Endothelial cell of umbilical vein (primary cell): ENCODE measurements at regions not wholly inside any gene's neighbourhood (a gene's known extent, or its start where the extent isn't known, plus 50 kb on each side); places are given as distances from the start of the nearest gene placed in this dataset.

Source experiments
- FOS ChIP-seq: IDR thresholded peaks from 2 replicates; pipeline ENCODE4 v1.6.1; 2011; ENCODE audit warnings: mild to moderate bottlenecking, low read length, moderate library complexity, borderline replicate concordance; ENCODE audit not compliant: insufficient read depth
- GATA2 ChIP-seq: IDR thresholded peaks from 2 replicates; pipeline ENCODE4 v1.7.0; 2011; ENCODE audit warnings: low read depth, mild to moderate bottlenecking, moderate library complexity, mixed read lengths, low read length; ENCODE audit not compliant: insufficient read length, insufficient read depth
- JUN ChIP-seq: IDR thresholded peaks from 2 replicates; pipeline ENCODE4 v1.6.1; 2011; ENCODE audit warnings: borderline replicate concordance, low read depth; ENCODE audit not compliant: insufficient read length, insufficient read depth
- MYC ChIP-seq: IDR thresholded peaks from one replicate; pipeline ENCODE4 v1.6.1; 2011; ENCODE audit warnings: mild to moderate bottlenecking, low read depth, low read length
- POLR2A ChIP-seq: IDR thresholded peaks from 2 replicates; pipeline ENCODE4 v1.6.1; 2012; ENCODE audit warnings: low read depth, mild to moderate bottlenecking, control low read depth, low read length
- POLR2AphosphoS5 ChIP-seq: IDR thresholded peaks from 2 replicates; pipeline ENCODE4 v1.6.1; 2012; ENCODE audit warnings: low read depth, mild to moderate bottlenecking, control low read depth, low read length, moderate library complexity; ENCODE audit not compliant: insufficient read depth
- TF ChIP-seq, protein P1 (sequence below), 2 donors: IDR thresholded peaks; 1 replicate in 1 of 2; 2 replicates in 1 of 2; pipeline ENCODE4 v1.5.1; 2011; ENCODE audit warnings: low read length in 2 of 2, mild to moderate bottlenecking in 2 of 2, moderate library complexity in 2 of 2, control low read depth in 1 of 2, inconsistent platforms in 1 of 2, low read depth in 1 of 2; ENCODE audit not compliant: insufficient read depth in 1 of 2; ENCODE audit errors: extremely low read depth in 1 of 2
- TF ChIP-seq, protein P2 (sequence below): IDR thresholded peaks from 2 replicates; pipeline ENCODE4 v1.6.1; 2011; ENCODE audit not compliant: insufficient read depth, insufficient read length

DNA sequence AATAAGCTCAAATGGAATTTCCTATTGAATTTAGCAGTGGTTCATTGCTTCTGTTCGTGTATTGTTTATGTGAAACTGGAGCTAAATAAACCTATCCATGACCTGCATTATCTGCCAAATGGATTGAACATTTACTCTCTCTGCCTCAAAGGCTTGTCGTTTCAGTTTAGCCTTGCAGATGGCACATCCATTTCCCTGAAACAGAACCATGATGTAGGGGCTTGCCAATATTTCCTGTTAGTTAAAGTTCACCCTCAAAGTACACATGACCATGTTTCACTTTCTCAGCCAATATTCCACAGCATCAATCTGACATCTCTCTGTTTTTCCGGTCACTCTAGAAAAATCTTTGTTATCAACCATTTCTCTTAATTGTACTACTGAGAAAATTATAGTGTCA lies 545.3 kb downstream of the TAF11L14 start:
- TF ChIP-seq, protein P1, sequence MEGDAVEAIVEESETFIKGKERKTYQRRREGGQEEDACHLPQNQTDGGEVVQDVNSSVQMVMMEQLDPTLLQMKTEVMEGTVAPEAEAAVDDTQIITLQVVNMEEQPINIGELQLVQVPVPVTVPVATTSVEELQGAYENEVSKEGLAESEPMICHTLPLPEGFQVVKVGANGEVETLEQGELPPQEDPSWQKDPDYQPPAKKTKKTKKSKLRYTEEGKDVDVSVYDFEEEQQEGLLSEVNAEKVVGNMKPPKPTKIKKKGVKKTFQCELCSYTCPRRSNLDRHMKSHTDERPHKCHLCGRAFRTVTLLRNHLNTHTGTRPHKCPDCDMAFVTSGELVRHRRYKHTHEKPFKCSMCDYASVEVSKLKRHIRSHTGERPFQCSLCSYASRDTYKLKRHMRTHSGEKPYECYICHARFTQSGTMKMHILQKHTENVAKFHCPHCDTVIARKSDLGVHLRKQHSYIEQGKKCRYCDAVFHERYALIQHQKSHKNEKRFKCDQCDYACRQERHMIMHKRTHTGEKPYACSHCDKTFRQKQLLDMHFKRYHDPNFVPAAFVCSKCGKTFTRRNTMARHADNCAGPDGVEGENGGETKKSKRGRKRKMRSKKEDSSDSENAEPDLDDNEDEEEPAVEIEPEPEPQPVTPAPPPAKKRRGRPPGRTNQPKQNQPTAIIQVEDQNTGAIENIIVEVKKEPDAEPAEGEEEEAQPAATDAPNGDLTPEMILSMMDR (IDR thresholded peaks at IDR 0.05; ENCODE audit: extremely low read depth in 1 of 2, insufficient read depth in 1 of 2, low read depth in 1 of 2, low read length in 2 of 2) = no peak
- TF ChIP-seq POLR2AphosphoS5 (no peak), POLR2A (no peak), MYC (no peak), GATA2 (no peak), JUN (no peak), FOS (no peak)
- TF ChIP-seq, protein P2, sequence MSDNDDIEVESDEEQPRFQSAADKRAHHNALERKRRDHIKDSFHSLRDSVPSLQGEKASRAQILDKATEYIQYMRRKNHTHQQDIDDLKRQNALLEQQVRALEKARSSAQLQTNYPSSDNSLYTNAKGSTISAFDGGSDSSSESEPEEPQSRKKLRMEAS = no peak
